GM23248 (cell line): ENCODE measurements at regions not wholly inside any gene's neighbourhood (a gene's known extent, or its start where the extent isn't known, plus 50 kb on each side); places are given as distances from the start of the nearest gene placed in this dataset.

Experiments
- DNase-seq: peaks from one replicate; pipeline ENCODE4 v3.0.0-alpha.2; 2015
- H2AFZ ChIP-seq: fragments of 200-600 bp; sonication (generic); 2 replicates; pipeline ENCODE4 v1.6.1; 2016; ENCODE audit warnings: antibody characterized with exemption
- H3F3A ChIP-seq: fragments of 200-600 bp; sonication (generic); 2 replicates; pipeline ENCODE4 v1.6.1; 2016; ENCODE audit warnings: mild to moderate bottlenecking, antibody characterized with exemption, mixed run types; ENCODE audit not compliant: insufficient read depth
- H3K27ac ChIP-seq: fragments of 200-600 bp; sonication (generic); 2 replicates; pipeline ENCODE4 v1.5.1; 2016; ENCODE audit warnings: mild to moderate bottlenecking
- H3K27me3 ChIP-seq: fragments of 200-600 bp; sonication (generic); replicated peaks from 2 replicates; pipeline ENCODE4 v1.6.1; 2016; ENCODE audit warnings: mild to moderate bottlenecking; ENCODE audit not compliant: insufficient read depth
- H3K36me3 ChIP-seq: fragments of 200-600 bp; sonication (generic); 2 replicates; pipeline ENCODE4 v1.6.1; 2016; ENCODE audit warnings: low read depth, mild to moderate bottlenecking
- H3K4me1 ChIP-seq: fragments of 200-600 bp; sonication (generic); 2 replicates; pipeline ENCODE4 v1.6.1; 2016; ENCODE audit warnings: mild to moderate bottlenecking; ENCODE audit not compliant: insufficient read depth
- H3K4me2 ChIP-seq: fragments of 200-600 bp; sonication (generic); one replicate; pipeline ENCODE4 v1.6.1; 2016; ENCODE audit warnings: mild to moderate bottlenecking; ENCODE audit not compliant: unreplicated experiment
- H3K4me3 ChIP-seq: fragments of 200-600 bp; sonication (generic); 2 replicates; pipeline ENCODE4 v1.5.1; 2016; ENCODE audit warnings: mild to moderate bottlenecking
- H3K79me2 ChIP-seq: fragments of 200-600 bp; sonication (generic); 2 replicates; pipeline ENCODE4 v1.6.1; 2016; ENCODE audit warnings: mild to moderate bottlenecking; ENCODE audit not compliant: insufficient read depth
- H3K9ac ChIP-seq: fragments of 200-600 bp; sonication (generic); 2 replicates; pipeline ENCODE4 v1.6.1; 2016; ENCODE audit warnings: mild to moderate bottlenecking
- H3K9me2 ChIP-seq: fragments of 200-600 bp; sonication (generic); 2 replicates; pipeline ENCODE4 v1.6.1; 2016; ENCODE audit warnings: mixed run types, mild to moderate bottlenecking, moderate library complexity; ENCODE audit not compliant: insufficient read depth
- H3K9me3 ChIP-seq: fragments of 200-600 bp; sonication (generic); one replicate; pipeline ENCODE4 v1.6.1; 2017; ENCODE audit warnings: low read depth
- H4K20me1 ChIP-seq: fragments of 200-600 bp; sonication (generic); 2 replicates; pipeline ENCODE4 v1.6.0; 2016; ENCODE audit not compliant: insufficient read depth
- EZH2 ChIP-seq: fragments of 200-600 bp; sonication (generic); IDR thresholded peaks from 2 replicates; pipeline ENCODE4 v1.6.1; 2018; ENCODE audit warnings: antibody characterized with exemption, mild to moderate bottlenecking; ENCODE audit not compliant: insufficient read depth, poor library complexity, severe bottlenecking
- EZH2phosphoT487 ChIP-seq: fragments of 200-600 bp; sonication (generic); IDR thresholded peaks from 2 replicates; pipeline ENCODE4 v1.6.1; 2018; ENCODE audit warnings: antibody characterized with exemption, moderate library complexity, mild to moderate bottlenecking, low read depth; ENCODE audit not compliant: insufficient read depth
- WGBS, 2 experiments: methylation state at CpG; one replicate each; pipeline ENCODE4 v1.1.6; 2015 to 2017; ENCODE audit warnings: low lambda C conversion rate in 2 of 2, low coverage in 1 of 2; ENCODE audit errors: missing lambda C conversion rate in 2 of 2; 5-methylcytosine and 5-hydroxymethylcytosine counted together
- in situ Hi-C: fragments of 300-500 bp; cut with MboI; formaldehyde crosslinking; loops from 2 replicates; pipeline ENCODE4 v1.15.0; 2020

GRCh38 chr10:128560993-128561392, 434.8 kb upstream of the MKI67 start:
- H3K9me3 ChIP-seq: no peaks in the 10 kb centered on the region
- H3K4me3 ChIP-seq: no peak overlapping the region
- in situ Hi-C loops: no loop called here
- no peaks in the 10 kb centered on the region for H3K79me2 ChIP-seq
- TF ChIP-seq EZH2: no peak
- TF ChIP-seq EZH2phosphoT487: no peak
- no peak overlapping the region for H3K4me2 ChIP-seq
- no peaks in the 10 kb centered on the region for H3K36me3 ChIP-seq
- H3K27ac ChIP-seq: no peak overlapping the region
- H3K4me1 ChIP-seq: no peaks in the 10 kb centered on the region
- no peaks in the 10 kb centered on the region for H4K20me1 ChIP-seq
- no peaks in the 10 kb centered on the region for H3K27me3 ChIP-seq
- H3K9ac ChIP-seq: no peak overlapping the region
- no peak for DNase-seq
- H2AFZ ChIP-seq: no peak overlapping the region
- 51 to 59% methylated on average over 3 of the region's 3 CpGs for WGBS, 2 experiments
- no peaks in the 10 kb centered on the region for H3F3A ChIP-seq
- H3K9me2 ChIP-seq: no peaks in the 10 kb centered on the region

GRCh38 chr10:128563387-128563786, 437.2 kb upstream of the MKI67 start:
- Histone ChIP-seq H3K4me2 (no peak overlapping the region), H4K20me1 (no peaks in the 10 kb centered on the region), H3K4me3 (no peak overlapping the region), H3K27me3 (no peaks in the 10 kb centered on the region), H3F3A (no peaks in the 10 kb centered on the region), H3K9ac (no peak overlapping the region), H3K9me3 (no peaks in the 10 kb centered on the region), H3K36me3 (no peaks in the 10 kb centered on the region), H3K79me2 (no peaks in the 10 kb centered on the region), H3K9me2 (no peaks in the 10 kb centered on the region), H3K27ac (no peak overlapping the region), H2AFZ (no peak overlapping the region), H3K4me1 (no peaks in the 10 kb centered on the region)
- DNase-seq: no peak
- 18 to 20% methylated on average over 5 of the region's 5 CpGs for WGBS, 2 experiments
- in situ Hi-C loops: no loop called here
- no peak for TF ChIP-seq EZH2phosphoT487
- no peak for TF ChIP-seq EZH2

- in situ Hi-C loops: no loop called here
- WGBS, 2 experiments: 29 to 32% methylated on average over 6 of the region's 6 CpGs
- Histone ChIP-seq H3F3A (no peaks in the 10 kb centered on the region), H3K4me3 (no peak overlapping the region), H3K9me3 (no peaks in the 10 kb centered on the region), H3K27me3 (no peaks in the 10 kb centered on the region), H3K36me3 (no peaks in the 10 kb centered on the region), H3K27ac (no peak overlapping the region), H3K9ac (no peak overlapping the region), H3K9me2 (no peaks in the 10 kb centered on the region), H2AFZ (no peak overlapping the region), H4K20me1 (no peaks in the 10 kb centered on the region), H3K79me2 (no peaks in the 10 kb centered on the region), H3K4me2 (no peak overlapping the region), H3K4me1 (no peaks in the 10 kb centered on the region)
- no peak for TF ChIP-seq EZH2phosphoT487
- no peak for TF ChIP-seq EZH2
- no peak for DNase-seq
These were observed 437.7 kb upstream of the MKI67 start for GRCh38 chr10:128563904-128564303.

- Histone ChIP-seq H3K4me2 (no peak overlapping the region), H4K20me1 (no peaks in the 10 kb centered on the region), H3K36me3 (no peaks in the 10 kb centered on the region), H3F3A (no peaks in the 10 kb centered on the region), H2AFZ (no peak overlapping the region), H3K9me3 (no peaks in the 10 kb centered on the region), H3K27me3 (no peaks in the 10 kb centered on the region), H3K9ac (no peak overlapping the region), H3K9me2 (no peaks in the 10 kb centered on the region), H3K4me1 (no peaks in the 10 kb centered on the region), H3K4me3 (no peak overlapping the region), H3K27ac (no peak overlapping the region), H3K79me2 (no peaks in the 10 kb centered on the region)
- in situ Hi-C loops: no loop called here
- DNase-seq: no peak
- TF ChIP-seq EZH2phosphoT487 (no peak), EZH2 (no peak)
- WGBS, 2 experiments: 66 to 70% methylated on average over 12 to 13 of the region's 13 CpGs
These were observed 440.2 kb upstream of the MKI67 start for GRCh38 chr10:128566361-128566968.

- H3K4me1 ChIP-seq: no peaks in the 10 kb centered on the region
- no peak overlapping the region for H3K4me3 ChIP-seq
- no peak overlapping the region for H3K9ac ChIP-seq
- in situ Hi-C loops: no loop called here
- no peaks in the 10 kb centered on the region for H3K9me2 ChIP-seq
- H3K27me3 ChIP-seq: no peaks in the 10 kb centered on the region
- H3K36me3 ChIP-seq: no peaks in the 10 kb centered on the region
- H2AFZ ChIP-seq: no peak overlapping the region
- H3K79me2 ChIP-seq: no peaks in the 10 kb centered on the region
- no peak for DNase-seq
- whole genome bisulfite sequencing, 2 experiments: 13 to 17% methylated on average over 8 of the region's 8 CpGs
- no peak overlapping the region for H3K27ac ChIP-seq
- H3K9me3 ChIP-seq: no peaks in the 10 kb centered on the region
- TF ChIP-seq EZH2phosphoT487 (no peak), EZH2 (no peak)
- no peak overlapping the region for H3K4me2 ChIP-seq
- H3F3A ChIP-seq: no peaks in the 10 kb centered on the region
- no peaks in the 10 kb centered on the region for H4K20me1 ChIP-seq
These were observed 441.3 kb upstream of the MKI67 start for GRCh38 chr10:128567551-128567950.
